ENCODE measurements at regions not wholly inside any gene's neighbourhood (a gene's known extent, or its start where the extent isn't known, plus 50 kb on each side); places are given as distances from the start of the nearest gene placed in this dataset.

GRCh38 chr14:104318558-104319490 is 180.4 kb downstream of the KIF26A start:
- H3K36me3 ChIP-seq (replicated peaks in 1 of 2): no peaks in the 10 kb centered on the region

GRCh38 chr14:104319491-104320241 is 181.3 kb downstream of the KIF26A start:
- H3K9me3 ChIP-seq (replicated peaks in 1 of 3): no peaks in the 10 kb centered on the region
- H3K27me3 ChIP-seq: peaks cover 3% of the 10 kb centered on the region
- no peak for TF ChIP-seq POLR2A (IDR thresholded peaks at IDR 0.05)
- TF ChIP-seq CTCF (IDR thresholded peaks at IDR 0.05): no peak
- no peaks in the 10 kb centered on the region for H3K4me1 ChIP-seq (replicated peaks in 1 of 2)
- H3K36me3 ChIP-seq (replicated peaks in 1 of 2): no peaks in the 10 kb centered on the region
- WGBS, 4 donors: 80 to 94% (median 89%) methylated on average over 11 to 23 of the region's 23 CpGs
- intact Hi-C loops (cut with DNase I): no loop called here
- DNase-seq: peak in 3 of 7 donors; percentile 5 to 48 (median 9)
- H3K27ac ChIP-seq: no peak overlapping the region
- no peak overlapping the region for H3K4me3 ChIP-seq

More at GRCh38 chr14:104318558-104319490, 180.4 kb downstream of the KIF26A start:
- DNase-seq: peak in 2 of 7 donors; percentile 7 to 15
- Histone ChIP-seq H3K4me1 (replicated peaks in 1 of 2) (no peaks in the 10 kb centered on the region), H3K27me3 (peaks cover 3% of the 10 kb centered on the region), H3K4me3 (no peak overlapping the region), H3K27ac (no peak overlapping the region), H3K9me3 (replicated peaks in 1 of 3) (no peaks in the 10 kb centered on the region)
- WGBS, 4 donors: 84 to 94% (median 86%) methylated on average over 16 to 25 of the region's 25 CpGs
- no peak for TF ChIP-seq POLR2A (IDR thresholded peaks at IDR 0.05)
- TF ChIP-seq CTCF (IDR thresholded peaks at IDR 0.05): no peak
- intact Hi-C loops (cut with DNase I): no loop called here

GRCh38 chr14:104320611-104321086 is 182.3 kb downstream of the KIF26A start:
- peaks cover 3% of the 10 kb centered on the region for H3K27me3 ChIP-seq
- intact Hi-C loops (cut with DNase I): no loop called here
- H3K27ac ChIP-seq: no peak overlapping the region

GRCh38 chr14:104321088-104321801 is 182.9 kb downstream of the KIF26A start:
- H3K27me3 ChIP-seq: peaks cover 3% of the 10 kb centered on the region
- no peaks in the 10 kb centered on the region for H3K9me3 ChIP-seq (replicated peaks in 1 of 3)
- 41 to 49% (median 46%) methylated on average over 23 to 24 of the region's 24 CpGs for WGBS, 4 donors
- no peaks in the 10 kb centered on the region for H3K36me3 ChIP-seq (replicated peaks in 1 of 2)
- intact Hi-C loops (cut with DNase I): no loop called here
- TF ChIP-seq CTCF (IDR thresholded peaks at IDR 0.05): no peak
- no peak for TF ChIP-seq POLR2A (IDR thresholded peaks at IDR 0.05)
- no peak overlapping the region for H3K4me3 ChIP-seq
- DNase-seq: peak in 4 of 7 donors; percentile 10 to 49 (median 16)
- no peak overlapping the region for H3K27ac ChIP-seq
- H3K4me1 ChIP-seq (replicated peaks in 1 of 2): no peaks in the 10 kb centered on the region

More at GRCh38 chr14:104320611-104321086, 182.3 kb downstream of the KIF26A start:
- no peaks in the 10 kb centered on the region for H3K9me3 ChIP-seq (replicated peaks in 1 of 3)
- no peak overlapping the region for H3K4me3 ChIP-seq
- no peaks in the 10 kb centered on the region for H3K36me3 ChIP-seq (replicated peaks in 1 of 2)
- no peaks in the 10 kb centered on the region for H3K4me1 ChIP-seq (replicated peaks in 1 of 2)
- DNase-seq: peak in 2 of 7 donors; percentile 10 to 11
- TF ChIP-seq POLR2A (IDR thresholded peaks at IDR 0.05): no peak
- WGBS, 4 donors: 27 to 45% (median 40%) methylated on average over 6 to 20 of the region's 20 CpGs

Data from adrenal gland (tissue), 9 donors.